Choroid plexus epithelial cell (primary cell): ENCODE measurements at regions not wholly inside any gene's neighbourhood (a gene's known extent, or its start where the extent isn't known, plus 50 kb on each side); places are given as distances from the start of the nearest gene placed in this dataset.
A peak's percentile ranks its signal among the peaks of the same experiment; 100 is the strongest.
"Not testable (repeated sequence)": the region's sequence is repeated elsewhere in the genome, so short reads cannot be mapped to it uniquely, and the experiment has no call there.

ENCODE experiments used
- DNase-seq: peaks from one replicate; pipeline ENCODE4 v3.0.0-alpha.2; 2010; ENCODE audit warnings: low read depth
- H3K4me3 ChIP-seq: 2 replicates; pipeline ENCODE4 v1.5.1; 2011; ENCODE audit warnings: low read depth, mild to moderate bottlenecking, control low read depth, low read length, moderate library complexity
- TF ChIP-seq, protein P1 (sequence below): conservative IDR thresholded peaks from 2 replicates; pipeline ENCODE4 v1.5.1; 2011; ENCODE audit warnings: low read depth, mild to moderate bottlenecking, control low read depth, inconsistent platforms, low read length, moderate library complexity

DNA sequence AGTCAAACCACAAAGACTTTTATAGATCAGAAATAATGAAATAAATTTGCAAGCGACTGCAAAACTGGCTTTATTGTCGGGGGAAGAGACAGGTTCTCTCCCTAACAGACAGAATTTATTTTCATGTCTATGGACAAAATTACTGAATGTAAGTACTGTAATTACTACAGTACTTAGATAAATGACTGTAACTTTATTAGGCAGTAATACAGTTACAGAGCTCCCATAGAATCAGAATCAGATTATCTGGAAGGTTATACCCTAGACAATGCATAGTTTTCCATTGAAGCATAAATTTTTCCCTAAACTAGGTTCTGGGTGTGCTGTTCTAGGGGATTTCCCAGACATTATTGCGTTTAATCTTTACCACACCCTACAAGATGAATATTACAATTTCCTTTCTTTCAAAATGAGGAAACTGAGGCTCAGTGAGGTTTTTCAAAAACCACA lies 114.2 kb downstream of the C12orf75 start:
- DNase-seq: no peak
- no peak overlapping the region for H3K4me3 ChIP-seq
- TF ChIP-seq, protein P1, sequence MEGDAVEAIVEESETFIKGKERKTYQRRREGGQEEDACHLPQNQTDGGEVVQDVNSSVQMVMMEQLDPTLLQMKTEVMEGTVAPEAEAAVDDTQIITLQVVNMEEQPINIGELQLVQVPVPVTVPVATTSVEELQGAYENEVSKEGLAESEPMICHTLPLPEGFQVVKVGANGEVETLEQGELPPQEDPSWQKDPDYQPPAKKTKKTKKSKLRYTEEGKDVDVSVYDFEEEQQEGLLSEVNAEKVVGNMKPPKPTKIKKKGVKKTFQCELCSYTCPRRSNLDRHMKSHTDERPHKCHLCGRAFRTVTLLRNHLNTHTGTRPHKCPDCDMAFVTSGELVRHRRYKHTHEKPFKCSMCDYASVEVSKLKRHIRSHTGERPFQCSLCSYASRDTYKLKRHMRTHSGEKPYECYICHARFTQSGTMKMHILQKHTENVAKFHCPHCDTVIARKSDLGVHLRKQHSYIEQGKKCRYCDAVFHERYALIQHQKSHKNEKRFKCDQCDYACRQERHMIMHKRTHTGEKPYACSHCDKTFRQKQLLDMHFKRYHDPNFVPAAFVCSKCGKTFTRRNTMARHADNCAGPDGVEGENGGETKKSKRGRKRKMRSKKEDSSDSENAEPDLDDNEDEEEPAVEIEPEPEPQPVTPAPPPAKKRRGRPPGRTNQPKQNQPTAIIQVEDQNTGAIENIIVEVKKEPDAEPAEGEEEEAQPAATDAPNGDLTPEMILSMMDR: no peak

DNA sequence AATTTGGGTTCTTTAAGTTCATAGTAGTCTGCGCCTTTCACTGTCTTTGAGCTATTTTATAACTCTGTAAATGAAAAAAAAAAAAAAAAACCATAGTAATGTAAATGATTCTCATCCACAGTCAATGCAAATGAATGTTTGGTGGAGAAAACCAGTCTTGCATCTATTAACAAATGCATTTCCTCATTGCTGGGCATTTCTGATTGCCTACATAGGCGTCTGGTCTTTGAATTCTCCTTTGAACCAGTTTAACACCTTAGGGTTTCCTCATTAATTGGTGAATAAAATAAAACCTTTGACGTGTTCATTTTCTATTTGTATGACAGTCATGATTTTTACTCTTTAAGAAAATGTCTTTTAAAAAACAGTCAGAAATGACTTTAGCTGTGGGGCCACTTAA lies 114.8 kb downstream of the C12orf75 start:
- TF ChIP-seq, protein P1: no peak
- no peak for DNase-seq

DNA sequence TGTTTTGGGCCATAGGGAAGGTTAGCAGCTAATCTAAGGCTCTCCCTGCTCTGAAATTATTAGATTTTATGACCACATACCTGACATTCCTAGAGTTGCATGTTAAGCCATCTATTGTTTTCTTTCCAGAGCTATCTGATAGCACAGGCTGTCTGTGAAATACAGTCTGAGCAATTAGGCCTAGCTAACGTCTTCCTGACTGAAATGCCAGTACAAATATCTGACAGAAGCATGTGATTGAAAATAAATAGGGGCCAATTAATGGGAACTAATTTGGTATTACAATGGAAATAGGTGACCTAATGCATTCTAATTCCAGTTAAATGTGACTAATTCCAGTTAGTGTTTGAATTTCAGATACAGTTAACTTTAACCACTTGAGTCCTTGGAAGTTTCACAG lies 115.2 kb downstream of the C12orf75 start:
- H3K4me3 ChIP-seq: no peak overlapping the region
- TF ChIP-seq, protein P1: no peak
- DNase-seq: peak; percentile 72

More for the DNA sequence above, 114.8 kb downstream of the C12orf75 start:
- no peak overlapping the region for H3K4me3 ChIP-seq

DNA sequence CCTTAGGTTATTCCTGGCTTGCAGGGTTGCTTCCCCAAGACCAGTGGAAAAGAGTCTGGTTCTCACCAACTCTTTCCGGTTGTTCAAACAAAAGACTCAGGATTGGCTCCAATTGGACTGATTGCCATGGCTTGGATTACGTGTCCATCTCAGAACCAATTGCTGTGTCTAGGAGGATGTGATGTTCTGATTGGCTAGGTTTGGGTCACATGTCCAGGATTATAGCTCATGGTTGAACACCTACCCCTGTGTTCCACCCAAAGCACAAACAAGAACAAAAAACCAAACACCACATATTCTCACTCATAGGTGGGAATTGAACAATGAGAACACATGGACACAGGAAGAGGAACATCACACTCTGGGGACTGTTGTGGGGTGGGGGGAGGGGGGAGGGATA lies 116.0 kb downstream of the C12orf75 start:
- not testable (repeated sequence) for H3K4me3 ChIP-seq, DNase-seq

DNA sequence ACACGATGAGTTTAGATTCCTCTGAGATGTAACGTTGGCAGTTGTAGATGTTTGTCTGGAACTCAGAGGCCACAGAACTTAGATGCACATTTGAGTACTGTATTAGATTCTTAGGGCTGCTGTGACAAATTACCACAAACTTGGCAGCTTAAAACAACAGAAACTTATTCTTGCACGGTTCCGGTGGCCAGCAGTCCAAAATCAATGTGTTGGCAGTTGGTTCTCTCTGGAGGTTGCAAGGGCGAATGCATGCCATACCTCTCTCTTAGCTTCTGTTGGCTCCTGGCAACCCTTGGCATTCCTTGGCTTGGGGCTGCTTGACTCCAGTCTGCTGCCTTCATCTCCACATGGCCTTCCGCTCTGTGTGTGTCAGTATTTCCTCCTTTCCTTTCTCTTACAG lies 118.9 kb downstream of the C12orf75 start:
- TF ChIP-seq, protein P1: no peak
- no peak for DNase-seq
- H3K4me3 ChIP-seq: no peak overlapping the region

DNA sequence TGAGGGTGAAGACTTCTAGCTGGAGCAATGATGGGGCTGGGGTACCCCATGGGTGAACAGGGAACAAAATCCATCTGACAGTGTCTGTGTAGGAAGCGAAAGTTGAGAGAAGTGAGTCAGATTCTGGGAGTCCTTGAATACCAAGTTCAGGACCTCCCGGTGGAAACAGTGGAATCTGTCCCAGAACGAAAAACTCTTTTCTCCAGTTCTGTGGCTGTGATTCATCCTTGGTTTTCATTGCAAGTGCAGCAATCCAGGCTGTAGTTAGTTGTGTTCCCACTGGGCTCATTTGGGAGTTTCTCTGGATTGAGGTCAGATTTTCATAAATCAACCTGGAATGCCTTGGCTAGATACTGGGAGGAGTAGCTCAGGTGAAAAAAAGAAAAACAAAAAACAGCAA lies 120.7 kb downstream of the C12orf75 start:
- no peak overlapping the region for H3K4me3 ChIP-seq
- peak; percentile 71 for DNase-seq
- TF ChIP-seq, protein P1: no peak

DNA sequence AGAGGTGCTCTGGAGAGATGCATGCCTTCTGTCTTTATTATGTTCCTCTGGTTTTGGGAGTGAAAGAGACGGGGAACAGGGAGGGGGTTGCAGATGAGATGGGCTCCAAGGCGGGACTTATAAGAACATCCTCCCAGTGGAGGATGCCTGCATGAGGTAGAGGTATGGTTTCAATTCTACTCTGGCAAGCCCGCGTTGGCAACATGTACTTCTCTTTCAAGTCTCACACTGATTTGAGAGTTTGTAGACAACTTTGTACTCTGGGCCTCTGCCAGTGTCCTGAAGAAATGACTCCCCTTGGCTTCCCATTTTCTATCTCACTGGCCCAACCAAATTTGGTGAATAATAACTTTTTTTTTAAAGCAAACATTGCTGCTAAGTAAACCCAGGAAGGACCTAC lies 121.3 kb downstream of the C12orf75 start:
- TF ChIP-seq, protein P1: no peak
- no peak overlapping the region for H3K4me3 ChIP-seq

DNA sequence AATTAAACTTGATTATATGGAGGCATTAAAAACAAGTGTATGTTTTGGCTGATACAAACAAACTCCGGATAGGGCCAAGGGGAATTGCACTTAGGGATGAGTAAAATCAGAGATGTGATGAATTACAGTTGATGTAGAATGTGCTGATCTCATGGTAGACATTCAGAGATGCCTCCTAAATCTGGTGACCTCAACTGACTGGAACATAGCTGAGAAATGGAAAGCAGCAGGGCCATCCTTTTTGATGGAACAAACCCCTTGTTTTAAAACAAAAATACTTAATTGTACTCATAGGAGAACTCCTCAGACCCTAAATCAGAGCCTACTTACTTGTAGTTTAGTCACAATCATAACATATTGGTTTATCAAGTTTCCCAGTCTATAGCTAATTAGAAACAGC lies 122.8 kb downstream of the C12orf75 start:
- no peak for DNase-seq
- no peak overlapping the region for H3K4me3 ChIP-seq
- TF ChIP-seq, protein P1: no peak

More for the DNA sequence above, 121.3 kb downstream of the C12orf75 start:
- DNase-seq: no peak
